ENCODE measurements at regions not wholly inside any gene's neighbourhood (a gene's known extent, or its start where the extent isn't known, plus 50 kb on each side); places are given as distances from the start of the nearest gene placed in this dataset.

DNA sequence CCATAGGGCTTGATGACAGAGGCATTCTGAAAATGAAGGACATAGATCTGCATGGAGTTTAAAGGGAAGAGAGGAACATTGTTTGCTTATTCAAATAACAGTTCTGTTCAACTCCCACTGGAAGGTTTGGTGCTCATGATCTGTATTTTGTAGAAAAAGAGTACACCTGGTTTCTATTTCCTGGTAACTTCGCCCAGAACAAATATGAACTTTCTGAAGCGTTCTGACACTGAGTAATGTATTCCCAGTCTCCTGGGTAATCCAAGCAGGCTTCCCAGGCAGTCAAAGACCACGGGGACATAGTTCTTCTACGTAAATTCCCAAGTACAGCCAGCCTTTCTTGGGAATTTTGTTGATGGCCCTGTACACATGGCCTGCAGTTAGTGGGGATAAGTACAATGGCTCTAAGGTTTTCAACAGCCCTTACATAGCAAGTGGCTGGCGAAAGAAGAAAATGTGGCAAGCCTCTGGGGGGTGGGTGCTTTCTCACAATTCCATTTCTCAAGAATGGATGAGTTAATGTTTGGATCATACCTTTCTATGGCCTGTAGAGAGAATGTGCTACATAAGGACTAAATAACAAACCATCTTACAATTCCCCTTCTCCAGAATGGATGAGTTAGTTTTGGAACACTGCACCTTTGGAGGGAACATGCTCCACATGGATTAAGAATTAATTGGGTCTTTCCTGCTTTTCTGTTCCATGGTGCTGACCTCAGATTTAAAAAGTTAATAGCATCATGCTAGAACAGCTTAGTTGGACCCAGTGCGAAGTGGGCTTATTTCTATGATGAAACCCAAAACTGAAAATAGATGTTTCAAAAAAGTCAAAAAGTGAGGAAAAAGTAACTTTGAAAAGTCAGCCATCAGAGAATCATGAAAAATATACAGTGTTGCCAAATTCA, 52.7 kb downstream of the COL6A6 start:
- Histone ChIP-seq H3K36me3 (ENCODE audit: control insufficient read depth, insufficient read depth, low read length) (no peaks in the 10 kb centered on the region), H3K27me3 (ENCODE audit: control insufficient read depth, insufficient read depth, low read length) (no peaks in the 10 kb centered on the region), H3K4me1 (ENCODE audit: control insufficient read depth, extremely low read depth, insufficient read depth, low read length) (no peaks in the 10 kb centered on the region), H2AFZ (ENCODE audit: low read length) (no peak overlapping the region), H3K27ac (ENCODE audit: insufficient read depth, low read length) (no peak overlapping the region), H3K9ac (ENCODE audit: insufficient read depth, low read length) (no peak overlapping the region), H3K79me2 (ENCODE audit: control insufficient read depth, insufficient read depth, low read length) (no peaks in the 10 kb centered on the region), H3K4me3 (replicated peaks in 1 of 4; ENCODE audit: control extremely low read depth in 1 of 4, insufficient read depth in 1 of 4, low read depth in 3 of 4, low read length in 4 of 4) (no peak overlapping the region), H3K9me3 (ENCODE audit: control insufficient read depth, insufficient read depth, low read depth, low read length) (no peaks in the 10 kb centered on the region), H3K4me2 (ENCODE audit: extremely low read depth, insufficient read depth, low read length) (no peak overlapping the region), H4K20me1 (ENCODE audit: control insufficient read depth, extremely low read depth, insufficient read depth, low read length) (no peaks in the 10 kb centered on the region)
- TF ChIP-seq, protein P1, sequence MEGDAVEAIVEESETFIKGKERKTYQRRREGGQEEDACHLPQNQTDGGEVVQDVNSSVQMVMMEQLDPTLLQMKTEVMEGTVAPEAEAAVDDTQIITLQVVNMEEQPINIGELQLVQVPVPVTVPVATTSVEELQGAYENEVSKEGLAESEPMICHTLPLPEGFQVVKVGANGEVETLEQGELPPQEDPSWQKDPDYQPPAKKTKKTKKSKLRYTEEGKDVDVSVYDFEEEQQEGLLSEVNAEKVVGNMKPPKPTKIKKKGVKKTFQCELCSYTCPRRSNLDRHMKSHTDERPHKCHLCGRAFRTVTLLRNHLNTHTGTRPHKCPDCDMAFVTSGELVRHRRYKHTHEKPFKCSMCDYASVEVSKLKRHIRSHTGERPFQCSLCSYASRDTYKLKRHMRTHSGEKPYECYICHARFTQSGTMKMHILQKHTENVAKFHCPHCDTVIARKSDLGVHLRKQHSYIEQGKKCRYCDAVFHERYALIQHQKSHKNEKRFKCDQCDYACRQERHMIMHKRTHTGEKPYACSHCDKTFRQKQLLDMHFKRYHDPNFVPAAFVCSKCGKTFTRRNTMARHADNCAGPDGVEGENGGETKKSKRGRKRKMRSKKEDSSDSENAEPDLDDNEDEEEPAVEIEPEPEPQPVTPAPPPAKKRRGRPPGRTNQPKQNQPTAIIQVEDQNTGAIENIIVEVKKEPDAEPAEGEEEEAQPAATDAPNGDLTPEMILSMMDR (conservative IDR thresholded peaks at IDR 0.05 in 1 of 2, IDR thresholded peaks at IDR 0.05 in 1 of 2; ENCODE audit: low read depth in 1 of 2, low read length in 2 of 2), result no peak
- no peak for TF ChIP-seq EZH2 (IDR thresholded peaks at IDR 0.05; ENCODE audit: low read length, missing control alignments)
- DNase-seq (ENCODE audit: low read depth in 2 of 2), result no peak

- H3K36me3 ChIP-seq (ENCODE audit: control insufficient read depth, insufficient read depth, low read length), result no peaks in the 10 kb centered on the region
- TF ChIP-seq, protein P1 (conservative IDR thresholded peaks at IDR 0.05 in 1 of 2, IDR thresholded peaks at IDR 0.05 in 1 of 2; ENCODE audit: low read depth in 1 of 2, low read length in 2 of 2), result no peak
- no peak for TF ChIP-seq EZH2 (IDR thresholded peaks at IDR 0.05; ENCODE audit: low read length, missing control alignments)
- H3K9me3 ChIP-seq (ENCODE audit: control insufficient read depth, insufficient read depth, low read depth, low read length), result no peaks in the 10 kb centered on the region
- H3K27ac ChIP-seq (ENCODE audit: insufficient read depth, low read length), result no peak overlapping the region
- no peak overlapping the region for H2AFZ ChIP-seq (ENCODE audit: low read length)
- no peaks in the 10 kb centered on the region for H3K79me2 ChIP-seq (ENCODE audit: control insufficient read depth, insufficient read depth, low read length)
- H3K4me2 ChIP-seq (ENCODE audit: extremely low read depth, insufficient read depth, low read length), result no peak overlapping the region
- H4K20me1 ChIP-seq (ENCODE audit: control insufficient read depth, extremely low read depth, insufficient read depth, low read length), result no peaks in the 10 kb centered on the region
- DNase-seq (ENCODE audit: low read depth in 2 of 2), result no peak
- H3K4me1 ChIP-seq (ENCODE audit: control insufficient read depth, extremely low read depth, insufficient read depth, low read length), result peaks cover 6% of the 10 kb centered on the region
- no peak overlapping the region for H3K9ac ChIP-seq (ENCODE audit: insufficient read depth, low read length)
- no peaks in the 10 kb centered on the region for H3K27me3 ChIP-seq (ENCODE audit: control insufficient read depth, insufficient read depth, low read length)
- no peak overlapping the region for H3K4me3 ChIP-seq (replicated peaks in 1 of 4; ENCODE audit: control extremely low read depth in 1 of 4, insufficient read depth in 1 of 4, low read depth in 3 of 4, low read length in 4 of 4)
Measured at GRCh38 chr3:130572769-130573168, 55.8 kb downstream of the COL6A6 start.

DNA sequence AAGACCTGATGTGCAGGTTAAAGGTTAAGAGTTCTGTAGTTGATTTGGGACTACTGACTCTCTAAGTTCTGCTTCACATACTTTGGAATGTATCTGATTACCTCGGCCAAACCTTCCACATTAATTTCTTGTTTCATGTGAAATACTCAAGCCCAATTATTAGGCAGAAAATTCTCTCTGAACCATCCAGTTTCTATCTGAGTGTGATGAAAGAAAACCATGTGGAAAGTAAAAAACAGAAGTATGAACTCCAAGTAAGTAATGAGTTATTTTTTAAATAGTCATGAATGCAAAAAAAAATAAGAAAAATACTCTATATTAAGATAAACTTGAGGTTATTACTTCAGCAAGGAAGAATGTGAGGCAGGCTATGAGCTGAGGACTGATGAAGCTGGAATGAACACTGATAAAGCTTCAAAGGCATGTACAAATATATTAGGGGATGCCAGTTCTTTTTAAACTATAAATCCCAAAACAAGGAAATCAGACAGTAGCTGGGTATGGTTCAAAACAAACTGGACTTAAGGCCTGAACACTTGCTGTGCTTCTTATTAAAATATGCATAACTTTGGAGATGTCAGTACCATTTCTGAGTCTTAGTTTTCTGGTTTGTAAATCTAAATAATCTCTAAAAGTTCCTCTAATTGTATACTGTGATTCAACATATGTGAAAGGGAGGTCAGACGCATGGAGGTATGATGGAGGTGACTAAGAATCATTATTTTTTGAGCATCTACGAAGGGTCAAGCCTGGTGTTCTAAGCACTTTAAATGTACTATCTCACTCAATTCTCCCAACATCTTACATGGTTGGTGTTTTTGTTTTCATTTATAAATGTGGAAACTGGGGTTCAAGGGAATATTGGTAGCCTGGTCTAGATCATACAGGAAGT, 59.6 kb downstream of the COL6A6 start:
- Histone ChIP-seq H4K20me1 (ENCODE audit: control insufficient read depth, extremely low read depth, insufficient read depth, low read length) (no peaks in the 10 kb centered on the region), H3K4me3 (replicated peaks in 1 of 4; ENCODE audit: control extremely low read depth in 1 of 4, insufficient read depth in 1 of 4, low read depth in 3 of 4, low read length in 4 of 4) (no peak overlapping the region), H3K4me2 (ENCODE audit: extremely low read depth, insufficient read depth, low read length) (peak overlapping the region; percentile 51), H3K27ac (ENCODE audit: insufficient read depth, low read length) (peak overlapping the region; percentile 37), H3K27me3 (ENCODE audit: control insufficient read depth, insufficient read depth, low read length) (no peaks in the 10 kb centered on the region), H3K9ac (ENCODE audit: insufficient read depth, low read length) (no peak overlapping the region), H3K79me2 (ENCODE audit: control insufficient read depth, insufficient read depth, low read length) (no peaks in the 10 kb centered on the region), H3K36me3 (ENCODE audit: control insufficient read depth, insufficient read depth, low read length) (no peaks in the 10 kb centered on the region), H2AFZ (ENCODE audit: low read length) (no peak overlapping the region), H3K9me3 (ENCODE audit: control insufficient read depth, insufficient read depth, low read depth, low read length) (no peaks in the 10 kb centered on the region), H3K4me1 (ENCODE audit: control insufficient read depth, extremely low read depth, insufficient read depth, low read length) (peaks cover 6% of the 10 kb centered on the region)
- peak; percentile 62 to 92 for DNase-seq (ENCODE audit: low read depth in 2 of 2)
- TF ChIP-seq EZH2 (IDR thresholded peaks at IDR 0.05; ENCODE audit: low read length, missing control alignments), result no peak
- TF ChIP-seq, protein P1 (conservative IDR thresholded peaks at IDR 0.05 in 1 of 2, IDR thresholded peaks at IDR 0.05 in 1 of 2; ENCODE audit: low read depth in 1 of 2, low read length in 2 of 2), result no peak
